ENCODE measurements at regions not wholly inside any gene's neighbourhood (a gene's known extent, or its start where the extent isn't known, plus 50 kb on each side); places are given as distances from the start of the nearest gene placed in this dataset.
"Not testable (repeated sequence)": the region's sequence is repeated elsewhere in the genome, so short reads cannot be mapped to it uniquely, and the experiment has no call there.

GRCh38 chr1:22210176-22210575 lies 67.3 kb upstream of the WNT4 start:
- Histone ChIP-seq H3K4me3 (ENCODE audit: low read depth, low read length) (no peak overlapping the region), H3K36me3 (ENCODE audit: control insufficient read depth, insufficient read depth, low read length) (no peaks in the 10 kb centered on the region), H3K27me3 (ENCODE audit: control insufficient read depth, insufficient read depth, low read length) (peaks cover 12% of the 10 kb centered on the region)
- TF ChIP-seq CTCF (IDR thresholded peaks at IDR 0.05; ENCODE audit: insufficient read depth, low read length, severe bottlenecking) = no peak
- no peak for DNase-seq (ENCODE audit: low read depth)
- FAIRE-seq = no peak

DNA sequence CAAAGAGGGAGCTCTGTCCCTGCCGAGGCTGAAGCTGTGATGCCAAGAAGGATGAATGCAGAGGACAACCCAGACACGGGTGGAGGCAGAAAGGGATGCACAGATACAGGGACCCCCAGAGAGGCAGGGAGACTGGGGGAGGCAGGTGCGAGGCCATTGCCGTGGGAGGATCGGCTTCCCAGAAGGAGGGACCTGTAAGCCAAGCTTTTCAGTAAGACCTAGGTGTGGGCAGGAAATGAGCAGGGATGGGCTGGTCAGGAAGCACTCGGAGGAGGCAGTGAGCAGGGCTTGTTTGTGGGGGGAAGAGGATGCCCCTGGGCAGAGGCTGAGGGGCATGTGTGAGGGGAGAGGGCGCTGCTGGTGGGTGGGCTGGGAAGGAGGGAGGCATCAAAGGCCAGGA lies 67.7 kb upstream of the WNT4 start:
- peaks cover 8% of the 10 kb centered on the region for H3K27me3 ChIP-seq (ENCODE audit: control insufficient read depth, insufficient read depth, low read length)
- H3K4me3 ChIP-seq (ENCODE audit: low read depth, low read length) = no peak overlapping the region
- H3K36me3 ChIP-seq (ENCODE audit: control insufficient read depth, insufficient read depth, low read length) = no peaks in the 10 kb centered on the region
- no peak for FAIRE-seq
- TF ChIP-seq CTCF (IDR thresholded peaks at IDR 0.05; ENCODE audit: insufficient read depth, low read length, severe bottlenecking) = no peak
- DNase-seq (ENCODE audit: low read depth) = no peak

- not testable (repeated sequence) for H3K27me3 ChIP-seq (ENCODE audit: control insufficient read depth, insufficient read depth, low read length); DNase-seq (ENCODE audit: low read depth); H3K4me3 ChIP-seq (ENCODE audit: low read depth, low read length); H3K36me3 ChIP-seq (ENCODE audit: control insufficient read depth, insufficient read depth, low read length); FAIRE-seq
These were observed 68.6 kb upstream of the WNT4 start for GRCh38 chr1:22211459-22211858.

DNA sequence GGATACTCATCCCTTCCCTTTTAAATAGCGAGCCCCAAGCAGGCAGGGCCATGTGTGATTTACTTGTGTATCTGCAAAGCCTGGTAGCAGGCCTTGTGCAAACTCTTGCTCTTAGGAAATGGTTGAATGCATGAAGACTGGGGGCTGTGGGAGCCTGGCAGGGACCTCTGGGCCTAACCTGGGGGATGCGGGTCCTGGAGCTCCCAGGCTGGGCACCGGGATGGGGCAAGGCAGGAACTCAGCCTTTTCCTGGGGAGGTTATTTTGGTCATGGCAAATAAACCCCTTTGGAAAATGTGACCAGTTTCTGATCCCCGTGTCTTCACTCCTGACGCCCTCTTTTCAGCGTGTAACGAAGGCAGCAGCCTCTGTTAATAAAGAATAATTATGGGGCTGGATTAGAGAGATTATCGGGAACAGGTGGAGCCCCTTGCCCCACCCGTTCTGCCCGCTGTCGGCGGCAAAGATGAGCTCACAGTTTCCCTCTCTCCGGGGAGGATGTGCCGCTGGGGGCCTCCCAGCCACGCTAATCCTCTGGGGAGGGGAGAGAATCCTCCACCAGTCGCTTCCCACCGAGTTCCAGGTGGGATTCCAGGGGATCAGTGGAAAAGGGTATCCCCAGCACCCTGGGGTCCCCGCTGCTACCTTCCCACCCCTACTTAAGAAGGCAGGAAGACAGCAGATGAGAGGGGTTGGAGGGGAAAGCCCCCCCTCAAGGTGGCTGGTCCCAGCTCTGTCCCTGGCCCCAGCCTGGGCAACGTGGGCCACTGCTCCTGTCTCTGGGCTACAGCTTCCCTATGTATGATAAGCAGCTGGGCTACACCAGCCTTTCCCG lies 69.7 kb upstream of the WNT4 start:
- H3K36me3 ChIP-seq (ENCODE audit: control insufficient read depth, insufficient read depth, low read length) = no peaks in the 10 kb centered on the region
- TF ChIP-seq CTCF (IDR thresholded peaks at IDR 0.05; ENCODE audit: insufficient read depth, low read length, severe bottlenecking) = no peak
- peaks cover 5% of the 10 kb centered on the region for H3K27me3 ChIP-seq (ENCODE audit: control insufficient read depth, insufficient read depth, low read length)
- H3K4me3 ChIP-seq (ENCODE audit: low read depth, low read length) = no peak overlapping the region
- DNase-seq (ENCODE audit: low read depth) (no peak), FAIRE-seq (no peak)

DNA sequence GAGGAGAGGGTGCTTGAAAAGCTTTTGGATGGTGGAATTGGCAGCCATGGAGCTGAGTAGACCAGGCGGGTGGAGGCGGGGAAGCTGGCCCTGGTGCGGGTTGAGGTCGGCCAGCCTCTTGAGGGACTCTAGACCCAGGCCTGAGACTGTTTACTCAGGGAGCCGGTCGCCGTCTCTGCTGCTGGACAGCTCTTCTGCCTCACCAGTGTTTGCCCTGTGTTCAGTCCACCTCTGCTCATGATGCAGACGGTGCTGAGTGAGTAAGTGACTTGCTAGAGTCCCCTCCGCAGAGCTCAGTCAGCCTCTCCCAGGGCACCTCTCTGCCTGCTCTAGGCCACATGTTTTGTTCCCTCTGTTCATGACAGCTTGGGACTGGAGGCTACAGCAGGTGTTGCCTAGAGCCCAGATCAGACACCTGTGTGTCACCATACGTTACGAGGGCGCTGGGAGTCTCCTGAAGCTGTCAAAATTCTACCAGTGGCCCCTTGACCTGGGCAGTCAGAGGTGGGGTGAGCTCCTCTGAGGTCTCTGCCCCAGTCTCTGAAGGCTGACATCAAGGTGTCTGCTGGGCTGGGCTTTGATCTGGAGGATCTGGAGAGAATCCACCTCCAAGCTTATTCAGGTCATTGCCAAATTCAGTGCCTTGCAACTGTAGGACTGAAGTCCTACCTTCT lies 73.5 kb upstream of the WNT4 start:
- FAIRE-seq (no peak), DNase-seq (ENCODE audit: low read depth) (no peak)
- no peak for TF ChIP-seq CTCF (IDR thresholded peaks at IDR 0.05; ENCODE audit: insufficient read depth, low read length, severe bottlenecking)
- Histone ChIP-seq H3K4me3 (ENCODE audit: low read depth, low read length) (no peak overlapping the region), H3K36me3 (ENCODE audit: control insufficient read depth, insufficient read depth, low read length) (no peaks in the 10 kb centered on the region), H3K27me3 (ENCODE audit: control insufficient read depth, insufficient read depth, low read length) (peaks cover 7% of the 10 kb centered on the region)

GRCh38 chr1:22216966-22217365 lies 74.1 kb upstream of the WNT4 start:
- no peak for TF ChIP-seq CTCF (IDR thresholded peaks at IDR 0.05; ENCODE audit: insufficient read depth, low read length, severe bottlenecking)
- FAIRE-seq (no peak), DNase-seq (ENCODE audit: low read depth) (no peak)
- Histone ChIP-seq H3K4me3 (ENCODE audit: low read depth, low read length) (no peak overlapping the region), H3K27me3 (ENCODE audit: control insufficient read depth, insufficient read depth, low read length) (peaks cover 7% of the 10 kb centered on the region), H3K36me3 (ENCODE audit: control insufficient read depth, insufficient read depth, low read length) (no peaks in the 10 kb centered on the region)
